Esophagus squamous epithelium (tissue), 4 donors: ENCODE measurements at regions not wholly inside any gene's neighbourhood (a gene's known extent, or its start where the extent isn't known, plus 50 kb on each side); places are given as distances from the start of the nearest gene placed in this dataset.

Experiments used
- POLR2A ChIP-seq, 4 donors: fragments of 450-650 bp; IDR thresholded peaks; one replicate each; pipeline ENCODE4 v1.6.1; 2017; ENCODE audit warnings: antibody characterized with exemption in 4 of 4, mild to moderate bottlenecking in 4 of 4, moderate library complexity in 3 of 4
- TF ChIP-seq, protein P1 (sequence below), 6 experiments: fragments of 450-650 bp in 4 of 6; fragments of 200-600 bp in 2 of 6; sonication (generic) in 2 of 6; IDR thresholded peaks; one replicate each; pipeline ENCODE4 v1.5.1; 2016 to 2019; ENCODE audit warnings: antibody characterized with exemption in 6 of 6, mild to moderate bottlenecking in 4 of 6, moderate library complexity in 4 of 6

DNA sequence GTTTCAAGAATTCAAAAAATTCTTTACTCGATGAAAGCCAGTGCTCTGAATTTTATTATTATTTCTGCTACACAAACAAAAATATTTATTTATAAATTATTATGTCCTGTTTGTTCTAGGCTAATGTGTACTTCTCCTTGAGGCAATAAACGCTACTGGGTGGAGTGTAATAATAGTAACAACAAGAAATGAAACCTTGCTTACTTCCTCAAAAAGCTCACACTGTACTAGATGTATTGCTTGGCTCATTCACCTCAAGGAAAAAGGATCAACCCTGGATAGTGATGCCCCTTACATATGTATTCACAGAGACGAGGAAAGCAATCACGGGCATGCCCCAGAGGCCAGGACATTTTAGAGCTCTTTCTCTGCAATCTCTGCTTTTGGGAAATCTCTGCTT is 685.6 kb upstream of the NXPH2 start:
- TF ChIP-seq POLR2A (IDR thresholded peaks at IDR 0.05), result no peak
- TF ChIP-seq, protein P1, sequence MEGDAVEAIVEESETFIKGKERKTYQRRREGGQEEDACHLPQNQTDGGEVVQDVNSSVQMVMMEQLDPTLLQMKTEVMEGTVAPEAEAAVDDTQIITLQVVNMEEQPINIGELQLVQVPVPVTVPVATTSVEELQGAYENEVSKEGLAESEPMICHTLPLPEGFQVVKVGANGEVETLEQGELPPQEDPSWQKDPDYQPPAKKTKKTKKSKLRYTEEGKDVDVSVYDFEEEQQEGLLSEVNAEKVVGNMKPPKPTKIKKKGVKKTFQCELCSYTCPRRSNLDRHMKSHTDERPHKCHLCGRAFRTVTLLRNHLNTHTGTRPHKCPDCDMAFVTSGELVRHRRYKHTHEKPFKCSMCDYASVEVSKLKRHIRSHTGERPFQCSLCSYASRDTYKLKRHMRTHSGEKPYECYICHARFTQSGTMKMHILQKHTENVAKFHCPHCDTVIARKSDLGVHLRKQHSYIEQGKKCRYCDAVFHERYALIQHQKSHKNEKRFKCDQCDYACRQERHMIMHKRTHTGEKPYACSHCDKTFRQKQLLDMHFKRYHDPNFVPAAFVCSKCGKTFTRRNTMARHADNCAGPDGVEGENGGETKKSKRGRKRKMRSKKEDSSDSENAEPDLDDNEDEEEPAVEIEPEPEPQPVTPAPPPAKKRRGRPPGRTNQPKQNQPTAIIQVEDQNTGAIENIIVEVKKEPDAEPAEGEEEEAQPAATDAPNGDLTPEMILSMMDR (IDR thresholded peaks at IDR 0.05), result no peak
